ENCODE measurements at regions not wholly inside any gene's neighbourhood (a gene's known extent, or its start where the extent isn't known, plus 50 kb on each side); places are given as distances from the start of the nearest gene placed in this dataset.

- TF ChIP-seq ZNF532 (CRISPR knock-in tag; IDR thresholded peaks at IDR 0.05; ENCODE audit: borderline replicate concordance) (no peak), MAX (CRISPR knock-in tag; IDR thresholded peaks at IDR 0.05) (no peak), ZNF138 (CRISPR knock-in tag; conservative IDR thresholded peaks at IDR 0.05) (no peak), USF2 (CRISPR knock-in tag; IDR thresholded peaks at IDR 0.05) (no peak), ESRRA (CRISPR knock-in tag; IDR thresholded peaks at IDR 0.05; ENCODE audit: borderline replicate concordance) (no peak), NFYB (CRISPR knock-in tag; conservative IDR thresholded peaks at IDR 0.05; ENCODE audit: low read depth) (no peak), IRF2 (CRISPR knock-in tag; IDR thresholded peaks at IDR 0.05; ENCODE audit: borderline replicate concordance, low read depth) (no peak), PREB (CRISPR knock-in tag; IDR thresholded peaks at IDR 0.05; ENCODE audit: borderline replicate concordance) (no peak), ZBTB21 (CRISPR knock-in tag; IDR thresholded peaks at IDR 0.05; ENCODE audit: borderline replicate concordance) (no peak), IRF1 (CRISPR knock-in tag; IDR thresholded peaks at IDR 0.05) (no peak), CREB1 (CRISPR knock-in tag; IDR thresholded peaks at IDR 0.05) (no peak), ZNF121 (CRISPR knock-in tag; IDR thresholded peaks at IDR 0.05) (no peak), JUN (CRISPR knock-in tag; IDR thresholded peaks at IDR 0.05) (no peak), NR2C2 (CRISPR knock-in tag; IDR thresholded peaks at IDR 0.05) (no peak), E2F5 (CRISPR knock-in tag; IDR thresholded peaks at IDR 0.05) (no peak), FOXJ3 (CRISPR knock-in tag; IDR thresholded peaks at IDR 0.05; ENCODE audit: borderline replicate concordance) (no peak), GRHL2 (CRISPR knock-in tag; IDR thresholded peaks at IDR 0.05; ENCODE audit: insufficient replicate concordance, severe bottlenecking) (no peak)
- peaks cover 14% of the 10 kb centered on the region for H3K9me3 Mint-ChIP-seq
- peaks cover 5% of the 10 kb centered on the region for H3K27me3 Mint-ChIP-seq (ENCODE audit: low read depth)
- ChIA-PET CTCF (interaction anchor here (1.3 to 2.4 kb wide), 2 partner anchors 251 to 291 kb away, joined by 4 to 6 read pairs; no protein-coding TSS in a partner anchor), POLR2A (no interaction called here)
- DNase-seq (ENCODE audit: low spot score): no peak
- H3K27ac Mint-ChIP-seq: no peak overlapping the region
- no peak for ATAC-seq
- H3K36me3 Mint-ChIP-seq: peaks cover 8% of the 10 kb centered on the region
- no peak overlapping the region for H3K4me3 Mint-ChIP-seq
- peaks cover 45% of the 10 kb centered on the region for H3K4me1 Mint-ChIP-seq
Observed at GRCh38 chr17:15177343-15177742, 87.8 kb downstream of the PMP22 start.

- ChIA-PET POLR2A (no interaction called here), CTCF (interaction anchor here (2.2 to 2.4 kb wide), 2 partner anchors 19 to 249 kb away, joined by 6 read pairs; no protein-coding TSS in a partner anchor)
- ATAC-seq (no peak), DNase-seq (ENCODE audit: low spot score) (no peak)
- peaks cover 5% of the 10 kb centered on the region for H3K27me3 Mint-ChIP-seq (ENCODE audit: low read depth)
- peaks cover 8% of the 10 kb centered on the region for H3K36me3 Mint-ChIP-seq
- peaks cover 11% of the 10 kb centered on the region for H3K9me3 Mint-ChIP-seq
- no peak overlapping the region for H3K4me3 Mint-ChIP-seq
- H3K4me1 Mint-ChIP-seq: peaks cover 40% of the 10 kb centered on the region
- no peak overlapping the region for H3K27ac Mint-ChIP-seq
- no peak for TF ChIP-seq NR3C1 (CRISPR knock-in tag; conservative IDR thresholded peaks at IDR 0.05; ENCODE audit: low read depth)
- no peak for TF ChIP-seq ZNF317 (CRISPR knock-in tag; IDR thresholded peaks at IDR 0.05; ENCODE audit: borderline replicate concordance, low read depth)
- no peak for TF ChIP-seq NR2C2 (CRISPR knock-in tag; IDR thresholded peaks at IDR 0.05)
- TF ChIP-seq E2F4 (CRISPR knock-in tag; IDR thresholded peaks at IDR 0.05; ENCODE audit: borderline replicate concordance, low read depth): no peak
- TF ChIP-seq ZNF281 (CRISPR knock-in tag; IDR thresholded peaks at IDR 0.05): no peak
- no peak for TF ChIP-seq USF1 (CRISPR knock-in tag; IDR thresholded peaks at IDR 0.05)
Observed at GRCh38 chr17:15175356-15175755, 89.8 kb downstream of the PMP22 start.

All from WTC11 (cell line).